ENCODE measurements at regions not wholly inside any gene's neighbourhood (a gene's known extent, or its start where the extent isn't known, plus 50 kb on each side); places are given as distances from the start of the nearest gene placed in this dataset.
A peak's percentile ranks its signal among the peaks of the same experiment; 100 is the strongest.

DNA sequence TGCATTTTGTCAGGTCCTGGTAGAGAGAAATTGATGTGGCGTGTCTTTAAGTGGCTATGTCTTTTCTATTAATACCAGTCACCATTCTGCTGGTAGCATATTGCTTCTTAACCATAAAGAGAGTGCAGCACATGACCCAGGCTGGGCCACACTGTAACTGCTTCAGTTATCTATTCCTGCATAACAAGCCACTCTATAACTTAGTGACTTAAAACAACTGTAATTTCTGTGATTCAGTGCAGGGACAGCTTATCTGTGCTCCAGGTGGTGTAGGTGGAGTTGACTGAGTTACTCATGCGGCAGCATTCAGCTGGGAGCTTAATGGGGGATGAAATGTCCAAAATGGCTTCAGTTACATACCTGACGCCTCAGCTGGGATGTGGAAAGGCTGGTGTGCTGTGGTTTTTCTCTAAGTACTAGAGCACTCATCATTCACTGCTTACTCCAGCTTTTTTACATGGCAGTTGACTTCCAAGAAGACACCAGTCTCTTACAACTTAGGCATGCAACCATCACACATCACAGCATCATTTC lies 742.4 kb downstream of the SATB2 start:
- no peak for DNase-seq
- intact Hi-C loops (cut with DNase I), result no loop called here

GRCh38 chr2:198712485-198712884 lies 745.3 kb downstream of the SATB2 start:
- no peak for DNase-seq
- intact Hi-C loops (cut with DNase I), result no loop called here

GRCh38 chr2:198711484-198711883 lies 746.3 kb downstream of the SATB2 start:
- DNase-seq, result no peak
- intact Hi-C loops (cut with DNase I), result no loop called here

DNA sequence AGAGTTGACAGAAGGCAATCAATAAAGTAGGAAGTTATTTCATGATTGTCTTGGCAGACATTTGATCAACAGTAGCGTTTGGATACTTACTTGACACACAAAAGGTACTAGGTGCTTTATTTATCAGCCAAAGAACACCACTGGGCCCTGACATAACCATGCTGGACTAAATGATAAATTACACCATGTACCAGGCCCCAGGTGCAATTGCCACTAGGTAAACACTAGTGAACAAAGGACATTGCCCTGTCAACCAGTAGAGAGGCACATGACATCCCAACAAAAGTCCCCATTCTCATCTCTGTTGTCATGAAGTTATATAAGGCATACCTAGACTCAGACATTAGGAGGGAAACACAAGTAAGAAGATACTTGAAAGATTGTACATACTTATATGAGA lies 747.2 kb downstream of the SATB2 start:
- intact Hi-C loops (cut with DNase I), result no loop called here
- DNase-seq, result no peak

GRCh38 chr2:198706476-198707082 lies 751.2 kb downstream of the SATB2 start:
- DNase-seq, result no peak
- intact Hi-C loops (cut with DNase I), result no loop called here

- intact Hi-C loops (cut with DNase I), result no loop called here
Observed at GRCh38 chr2:198703281-198703680, 754.5 kb downstream of the SATB2 start.

GRCh38 chr2:198702796-198703195 lies 754.9 kb downstream of the SATB2 start:
- no peak for DNase-seq
- intact Hi-C loops (cut with DNase I), result no loop called here

More at GRCh38 chr2:198703281-198703680, 754.5 kb downstream of the SATB2 start:
- DNase-seq, result no peak

- intact Hi-C loops (cut with DNase I), result no loop called here
Observed at GRCh38 chr2:198701481-198701880, 756.3 kb downstream of the SATB2 start.

DNA sequence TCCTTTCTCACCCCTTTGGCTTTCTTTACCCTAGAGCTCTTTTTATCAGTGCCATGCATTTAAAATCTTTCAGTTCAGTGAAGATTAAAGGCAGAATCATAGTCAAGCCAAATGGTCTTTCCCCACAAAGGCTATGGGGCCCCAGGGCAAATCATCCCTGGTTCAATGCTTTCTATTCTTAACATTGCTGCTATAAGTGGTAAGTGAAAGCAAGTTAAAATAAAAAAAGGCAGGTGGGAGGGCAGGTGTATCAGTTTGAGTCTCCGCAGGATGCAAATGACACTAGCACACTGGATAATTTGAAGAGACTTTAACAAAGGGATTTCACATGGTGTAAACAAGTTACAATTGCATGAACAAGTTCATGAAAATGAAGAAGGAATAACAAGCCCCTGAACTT lies 757.4 kb downstream of the SATB2 start:
- intact Hi-C loops (cut with DNase I), result no loop called here
- DNase-seq, result no peak

More at GRCh38 chr2:198701481-198701880, 756.3 kb downstream of the SATB2 start:
- DNase-seq, result no peak

DNA sequence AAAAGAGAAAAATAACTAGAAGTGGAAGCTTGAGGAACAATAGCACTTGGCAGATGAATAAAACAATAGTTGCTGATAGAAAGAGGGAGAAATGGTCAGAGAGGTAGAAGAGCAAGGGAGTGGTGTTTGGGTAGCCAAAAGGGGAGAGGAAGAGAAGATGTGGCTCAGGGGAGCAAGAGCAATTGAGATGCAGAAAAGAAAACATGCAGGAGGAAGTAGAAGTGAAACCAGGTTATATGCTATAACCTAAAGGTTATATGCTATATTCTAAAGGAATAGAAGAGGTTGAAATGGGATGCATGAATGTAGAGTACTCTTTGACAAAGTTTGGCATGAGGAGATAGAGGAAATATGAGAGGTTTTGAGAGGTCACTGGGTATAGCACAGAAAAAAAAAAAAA lies 759.5 kb downstream of the SATB2 start:
- intact Hi-C loops (cut with DNase I), result no loop called here
- DNase-seq, result no peak

GRCh38 chr2:198697794-198698193 lies 759.9 kb downstream of the SATB2 start:
- intact Hi-C loops (cut with DNase I), result no loop called here
- DNase-seq, result no peak

DNA sequence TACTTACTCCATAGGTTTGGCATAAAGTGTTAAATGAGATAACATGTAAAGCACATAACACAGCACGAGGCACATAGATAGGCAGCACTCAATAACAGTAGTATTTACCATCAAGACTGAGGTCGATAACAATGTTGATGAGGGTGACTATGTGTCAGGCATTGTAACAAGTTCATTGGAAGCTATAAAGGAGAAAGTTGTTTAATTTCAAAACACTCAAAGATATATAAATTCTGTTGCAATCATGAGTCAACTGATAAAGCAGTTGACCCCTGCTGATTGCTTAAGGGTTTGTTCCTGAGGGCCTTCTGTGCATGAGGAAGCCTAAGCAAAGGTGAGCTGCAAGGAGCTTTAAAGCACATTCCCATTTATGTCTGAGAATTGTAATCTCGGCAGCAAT lies 760.5 kb downstream of the SATB2 start:
- no peak for DNase-seq
- intact Hi-C loops (cut with DNase I), result no loop called here

DNA sequence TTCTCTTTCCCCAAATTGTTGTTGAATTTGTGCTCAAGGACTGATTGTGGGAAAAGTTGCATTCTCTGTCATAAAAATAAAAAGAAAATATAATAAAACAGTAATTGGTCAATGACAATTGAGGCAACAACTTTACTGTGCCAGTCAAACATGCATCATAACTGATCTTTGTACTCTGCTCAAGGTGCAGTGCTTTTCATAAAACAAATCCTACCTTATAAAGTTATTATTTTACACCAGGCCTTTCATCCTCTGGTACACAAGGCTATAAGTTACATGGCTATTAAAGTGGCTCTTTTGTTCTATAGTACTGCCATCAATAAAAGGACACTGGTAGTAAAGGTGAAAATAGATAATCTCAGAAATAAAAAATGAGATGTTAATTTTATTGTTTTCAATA lies 761.9 kb downstream of the SATB2 start:
- intact Hi-C loops (cut with DNase I), result no loop called here
- no peak for DNase-seq

- intact Hi-C loops (cut with DNase I), result no loop called here
- DNase-seq, result no peak
Observed at GRCh38 chr2:198692907-198693510, 764.7 kb downstream of the SATB2 start.

DNA sequence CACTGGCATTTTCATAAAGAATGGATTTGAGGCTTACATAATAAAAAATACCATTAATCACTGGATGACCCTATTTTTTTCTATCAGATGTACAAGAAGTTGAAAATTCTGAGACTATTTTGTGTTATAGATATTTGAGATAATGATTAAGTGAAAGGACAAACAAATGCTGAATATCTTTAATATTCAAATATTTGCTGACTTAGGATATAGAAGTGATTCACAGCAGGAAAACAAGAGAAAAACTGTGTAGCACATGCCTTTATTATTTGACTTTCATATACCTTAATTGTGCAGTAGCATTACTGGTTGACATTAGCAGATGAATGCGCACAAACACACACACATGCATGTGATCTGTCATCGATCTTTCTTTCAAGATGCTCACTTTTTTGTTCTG lies 766.5 kb downstream of the SATB2 start:
- DNase-seq, result no peak
- intact Hi-C loops (cut with DNase I), result no loop called here

DNA sequence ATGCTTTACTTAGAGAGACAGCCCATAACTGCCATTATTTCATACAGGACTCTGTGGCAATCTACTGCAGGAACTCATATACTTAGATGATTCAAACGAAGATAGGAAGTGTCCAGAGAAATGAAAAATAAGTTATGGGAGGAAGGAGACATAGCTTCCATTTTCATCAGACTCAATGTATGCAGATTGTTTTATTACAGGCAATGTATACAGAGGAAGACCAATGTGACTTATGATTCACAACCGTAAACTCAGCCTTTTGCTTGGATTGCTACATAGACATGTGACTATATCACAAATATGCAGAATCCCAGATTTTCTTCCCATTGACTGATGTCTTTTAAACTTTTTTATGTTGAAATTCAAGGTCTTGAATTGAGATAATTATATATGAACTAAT lies 793.4 kb downstream of the SATB2 start:
- no peak for DNase-seq
- intact Hi-C loops (cut with DNase I), result no loop called here

DNA sequence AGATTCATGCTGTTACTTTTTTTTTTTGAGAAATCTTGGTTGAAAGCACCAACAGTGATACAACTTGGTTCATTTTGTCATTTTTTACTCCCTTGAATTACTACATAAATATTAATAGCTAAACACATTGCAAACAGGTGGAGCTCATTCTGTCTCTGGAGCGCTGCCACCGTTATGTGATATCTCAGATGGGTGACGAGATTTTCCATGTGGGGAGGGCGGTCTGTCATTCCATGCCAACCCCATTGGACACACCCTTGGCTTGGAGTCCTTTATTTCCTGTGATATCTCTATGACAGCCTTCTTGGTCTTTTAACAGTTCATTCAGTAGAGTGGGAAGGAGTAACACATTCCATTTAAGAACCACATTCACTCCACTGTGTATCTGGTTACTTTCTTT lies 794.8 kb downstream of the SATB2 start:
- DNase-seq, result no peak
- intact Hi-C loops (cut with DNase I), result no loop called here

DNA sequence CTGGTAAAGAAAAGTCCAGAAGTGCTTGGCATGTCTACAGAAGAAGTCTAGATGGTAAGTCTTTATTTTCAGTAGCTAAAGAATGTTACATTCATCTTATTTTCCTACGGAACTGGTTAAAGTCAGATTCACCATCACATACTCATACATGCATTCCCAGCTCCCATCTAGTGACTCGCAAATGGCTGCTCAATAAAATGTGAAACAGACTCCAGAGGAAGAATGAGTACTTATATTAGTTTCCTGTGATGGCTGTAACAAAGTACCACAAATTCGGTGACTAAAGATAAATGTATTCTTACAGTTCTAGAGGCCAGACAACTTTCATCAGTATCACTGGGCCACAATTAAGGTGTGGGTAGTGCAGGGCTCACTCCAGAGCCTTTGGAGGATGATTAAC lies 797.2 kb downstream of the SATB2 start:
- no peak for DNase-seq
- intact Hi-C loops (cut with DNase I), result no loop called here

GRCh38 chr2:198659096-198659870 lies 798.5 kb downstream of the SATB2 start:
- intact Hi-C loops (cut with DNase I), result no loop called here
- DNase-seq, result no peak

DNA sequence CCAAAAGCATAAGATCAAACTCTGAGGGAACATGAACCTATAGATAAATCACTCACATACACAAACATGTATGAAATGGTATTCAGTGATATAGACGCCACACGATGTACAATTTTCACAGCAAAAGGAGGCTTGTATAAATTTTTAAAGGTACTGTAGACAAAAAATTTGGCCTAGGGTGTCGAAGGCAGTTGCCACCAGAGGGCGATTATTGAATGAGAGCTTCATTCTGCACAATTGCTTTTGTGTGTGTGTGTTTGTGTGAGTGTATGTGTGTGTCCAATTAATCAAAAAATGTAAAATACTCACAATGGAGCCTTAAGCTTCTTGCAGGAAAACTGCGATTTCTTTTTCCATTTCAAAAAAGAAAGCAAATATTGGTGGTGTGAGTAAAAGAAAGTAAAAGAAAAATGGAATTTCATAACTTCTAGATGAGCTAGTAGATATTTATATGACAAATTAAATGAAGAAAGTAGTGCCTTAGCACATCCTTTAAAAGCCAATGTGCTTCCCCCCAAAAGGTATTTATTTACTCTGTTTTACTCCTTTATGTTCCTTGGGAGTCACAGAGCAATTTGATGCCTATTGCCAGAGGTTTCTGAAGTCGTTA lies 800.1 kb downstream of the SATB2 start:
- peak in 3 of 10 donors; percentile 14 to 37 (median 15) for DNase-seq
- intact Hi-C loops (cut with DNase I), result no loop called here

GRCh38 chr2:198656869-198657268 lies 800.9 kb downstream of the SATB2 start:
- no peak for DNase-seq
- intact Hi-C loops (cut with DNase I), result no loop called here

All from posterior cingulate gyrus (tissue), 11 donors.